ENCODE measurements at regions not wholly inside any gene's neighbourhood (a gene's known extent, or its start where the extent isn't known, plus 50 kb on each side); places are given as distances from the start of the nearest gene placed in this dataset.

DNA sequence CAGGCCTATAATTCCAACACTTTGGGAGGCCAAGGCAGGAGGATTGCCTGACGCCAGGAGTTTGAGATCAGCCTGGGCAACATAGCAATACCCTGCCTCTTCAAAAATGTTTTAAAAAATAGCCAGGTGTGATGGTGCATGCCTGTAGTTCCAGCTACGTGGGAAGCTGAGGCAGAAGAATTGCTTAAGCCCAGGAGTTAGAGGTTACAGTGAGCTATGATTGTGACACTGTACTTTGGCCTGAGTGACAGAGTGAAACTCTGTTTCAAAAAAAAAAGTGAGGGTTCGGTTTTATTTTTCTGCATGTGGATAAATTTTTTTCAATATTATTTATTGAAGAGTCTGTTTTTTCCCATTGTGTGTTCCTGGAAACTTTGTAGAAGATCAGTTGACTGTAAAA lies 208.1 kb downstream of the SLC4A3 start:
- no peak for TF ChIP-seq JUND (IDR thresholded peaks at IDR 0.05; ENCODE audit: low read depth)
- in situ Hi-C loops (cut with HindIII; ENCODE audit: low pct_unique_long_range_greater_than_20kb, low sequenced_read_pairs) = no loop called here
- no peak for DNase-seq (ENCODE audit: low read depth in 1 of 2, low spot score in 1 of 2)

DNA sequence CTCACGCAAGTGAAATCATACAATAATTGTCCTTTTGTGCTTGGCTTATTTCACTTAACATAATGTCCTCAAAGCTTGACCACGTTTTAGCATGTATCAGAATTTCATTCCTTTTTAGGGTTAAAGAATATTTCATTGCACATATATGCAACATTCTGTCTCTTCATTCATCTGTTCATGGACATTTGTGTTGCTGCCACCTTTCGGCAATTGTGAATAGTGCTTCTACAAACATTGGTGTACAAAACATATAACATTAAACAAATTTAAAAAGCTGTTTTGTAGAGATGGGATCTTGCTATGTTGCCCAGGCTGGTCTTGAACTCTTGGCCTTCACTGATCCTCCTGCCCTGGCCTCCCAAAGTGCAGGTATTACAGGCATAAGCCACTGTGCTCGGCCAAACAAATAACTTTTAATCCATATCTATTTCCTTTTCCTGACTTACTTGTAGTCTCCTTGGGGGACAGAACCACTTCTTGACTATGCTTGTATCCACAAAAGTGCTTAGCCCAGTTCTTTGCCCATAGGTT lies 209.3 kb downstream of the SLC4A3 start:
- peak in 1 of 2 experiments; percentile 72 for DNase-seq (ENCODE audit: low read depth in 1 of 2, low spot score in 1 of 2)
- in situ Hi-C loops (cut with HindIII; ENCODE audit: low pct_unique_long_range_greater_than_20kb, low sequenced_read_pairs) = no loop called here
- TF ChIP-seq JUND (IDR thresholded peaks at IDR 0.05; ENCODE audit: low read depth) = no peak

DNA sequence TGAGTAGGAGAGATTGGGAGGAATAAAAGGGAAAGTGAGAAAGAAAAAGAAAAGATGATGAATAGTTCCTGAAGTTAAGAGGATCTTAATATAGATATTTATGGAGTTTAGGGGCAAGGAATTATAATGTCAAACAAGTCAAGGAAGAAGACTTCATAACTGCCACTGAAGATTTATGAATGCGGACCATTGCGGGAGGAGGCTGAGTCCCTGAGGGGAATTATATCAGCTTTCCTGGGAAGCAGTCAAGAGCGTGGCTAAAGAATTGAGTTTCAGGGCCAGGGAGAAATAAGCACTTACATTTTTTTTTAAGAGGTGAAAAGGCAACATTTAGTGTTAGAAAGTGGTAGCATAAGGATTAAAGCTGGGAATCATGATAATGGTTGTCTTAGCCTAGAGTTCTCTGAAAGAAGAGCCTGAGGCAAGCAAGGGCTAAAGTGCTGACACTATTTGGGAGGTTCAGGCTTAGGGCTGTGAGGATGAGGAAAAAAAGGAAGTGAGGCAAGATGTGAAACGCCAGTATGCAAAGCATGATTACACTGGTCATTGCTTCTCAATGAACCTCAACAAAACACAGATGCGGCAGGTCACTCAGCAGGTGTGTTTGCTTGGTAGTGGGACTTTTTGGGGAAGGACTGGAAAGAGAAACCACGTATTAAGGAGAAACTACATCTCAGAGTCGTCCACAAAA lies 217.1 kb downstream of the SLC4A3 start:
- in situ Hi-C loops (cut with HindIII; ENCODE audit: low pct_unique_long_range_greater_than_20kb, low sequenced_read_pairs) = no loop called here
- TF ChIP-seq JUND (IDR thresholded peaks at IDR 0.05; ENCODE audit: low read depth) = no peak
- no peak for DNase-seq (ENCODE audit: low read depth in 1 of 2, low spot score in 1 of 2)

DNA sequence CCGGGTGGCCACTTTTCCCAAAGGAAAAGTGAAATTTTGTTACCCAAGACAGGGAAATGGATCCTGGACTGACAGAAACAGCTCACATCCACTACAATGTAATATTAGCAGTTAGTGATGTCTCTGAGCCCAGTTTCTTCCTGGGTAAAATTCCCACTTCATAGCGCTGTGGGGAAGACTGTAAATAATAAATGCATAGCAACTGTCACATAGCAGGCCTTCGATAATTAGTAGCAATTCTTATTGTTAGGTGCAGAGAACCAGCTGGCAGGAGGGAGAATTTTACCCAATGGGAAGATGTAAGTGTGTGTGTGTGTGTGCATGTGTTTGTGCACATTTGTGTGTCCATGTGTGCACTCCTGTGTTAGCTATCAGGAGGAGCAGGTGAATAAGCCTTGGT lies 221.5 kb downstream of the SLC4A3 start:
- TF ChIP-seq JUND (IDR thresholded peaks at IDR 0.05; ENCODE audit: low read depth) = no peak
- in situ Hi-C loops (cut with HindIII; ENCODE audit: low pct_unique_long_range_greater_than_20kb, low sequenced_read_pairs) = no loop called here
- no peak for DNase-seq (ENCODE audit: low read depth in 1 of 2, low spot score in 1 of 2)

DNA sequence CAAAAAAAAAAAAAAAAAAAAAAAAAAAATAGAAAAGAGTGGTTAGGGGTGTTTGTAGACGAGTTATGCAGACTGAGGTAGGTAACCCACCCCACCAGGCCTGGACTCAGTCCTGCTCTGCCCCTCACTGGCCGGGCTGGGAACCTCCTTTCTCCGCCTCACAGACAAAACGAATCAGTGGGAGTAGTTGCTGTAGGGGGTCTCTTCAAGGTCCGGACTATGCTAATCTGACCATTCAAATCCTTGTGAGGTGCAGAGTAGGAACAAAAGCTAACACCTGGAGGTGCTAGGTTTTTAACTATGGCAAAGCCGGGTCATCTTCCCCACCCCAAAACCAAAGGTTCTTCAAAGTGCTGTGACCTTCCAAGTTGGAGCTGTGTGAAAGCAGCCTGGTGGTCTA lies 223.7 kb downstream of the SLC4A3 start:
- in situ Hi-C loops (cut with HindIII; ENCODE audit: low pct_unique_long_range_greater_than_20kb, low sequenced_read_pairs) = no loop called here
- no peak for DNase-seq (ENCODE audit: low read depth in 1 of 2, low spot score in 1 of 2)
- no peak for TF ChIP-seq JUND (IDR thresholded peaks at IDR 0.05; ENCODE audit: low read depth)

DNA sequence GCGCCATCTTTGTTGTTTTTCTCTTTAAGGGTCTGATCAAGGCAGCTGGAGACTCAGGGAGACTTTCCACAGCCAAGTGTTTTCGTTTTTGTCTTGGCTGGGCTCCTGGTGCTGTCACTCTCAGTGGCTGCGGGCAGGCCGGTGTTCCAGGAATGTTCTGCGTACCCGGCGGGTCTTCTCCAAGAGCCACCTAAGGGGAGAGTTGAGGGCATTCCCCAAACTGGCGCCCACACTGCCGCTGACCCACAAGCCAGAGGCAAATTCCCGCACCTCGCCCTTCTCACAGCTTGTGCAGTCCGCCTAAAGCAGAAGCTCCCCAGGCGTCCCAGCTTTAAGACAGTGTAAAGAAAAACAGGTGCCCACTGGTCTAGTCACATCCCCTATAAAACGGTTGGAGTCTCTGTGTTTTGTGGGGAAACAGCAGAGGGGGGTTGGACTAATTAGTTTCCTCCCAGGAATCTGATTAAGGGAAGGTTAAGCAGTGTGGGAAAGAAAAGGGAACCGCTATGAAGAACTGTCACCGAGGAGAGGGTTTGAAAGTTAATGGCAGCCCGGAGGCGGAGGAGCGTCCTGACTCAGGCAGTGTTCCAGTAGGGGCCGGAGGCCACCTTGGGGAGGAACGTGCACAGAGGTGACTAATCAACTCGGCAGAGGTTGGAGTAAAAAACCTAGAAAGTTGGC lies 224.5 kb downstream of the SLC4A3 start:
- DNase-seq (ENCODE audit: low read depth in 1 of 2, low spot score in 1 of 2) = peak; percentile 16 to 27
- in situ Hi-C loops (cut with HindIII; ENCODE audit: low pct_unique_long_range_greater_than_20kb, low sequenced_read_pairs) = no loop called here
- no peak for TF ChIP-seq JUND (IDR thresholded peaks at IDR 0.05; ENCODE audit: low read depth)

DNA sequence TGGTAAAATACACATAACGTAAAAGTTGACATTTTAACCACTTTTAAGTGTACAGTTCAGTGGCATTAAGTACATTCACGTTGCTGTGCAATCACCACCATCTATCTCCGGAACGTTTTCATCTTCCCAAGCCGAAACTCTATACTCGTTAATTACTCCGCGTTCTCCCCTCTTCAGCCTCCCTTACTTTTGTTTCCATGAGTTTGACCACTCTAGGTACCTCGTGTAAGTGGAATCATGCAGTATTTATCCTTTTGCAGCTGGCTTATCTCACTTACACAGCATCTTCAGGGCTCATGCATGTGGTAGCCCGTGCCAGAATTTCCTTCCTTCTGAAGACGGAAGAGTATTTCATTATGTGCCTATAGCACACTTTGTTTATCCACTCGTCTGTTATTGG lies 225.2 kb downstream of the SLC4A3 start:
- no peak for DNase-seq (ENCODE audit: low read depth in 1 of 2, low spot score in 1 of 2)
- in situ Hi-C loops (cut with HindIII; ENCODE audit: low pct_unique_long_range_greater_than_20kb, low sequenced_read_pairs) = no loop called here
- no peak for TF ChIP-seq JUND (IDR thresholded peaks at IDR 0.05; ENCODE audit: low read depth)

DNA sequence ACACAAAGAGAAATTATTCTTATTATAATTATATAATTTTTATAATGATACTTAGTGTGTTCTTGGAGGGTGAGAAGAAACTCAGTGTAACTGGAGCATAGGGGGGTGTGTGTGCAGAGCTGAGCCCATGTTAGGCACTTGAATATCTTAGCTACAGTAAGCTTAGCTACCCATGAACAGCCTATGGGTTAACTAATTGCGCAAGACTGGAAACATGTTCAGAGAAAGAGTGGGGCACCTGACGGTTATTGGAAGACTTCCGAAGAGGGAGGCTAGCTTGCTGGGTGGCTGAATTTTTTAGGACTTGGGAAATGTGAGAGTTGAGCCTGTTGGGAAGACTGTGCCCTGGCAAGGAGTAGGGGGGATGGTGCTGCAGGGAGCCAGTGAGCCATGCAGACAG lies 229.2 kb downstream of the SLC4A3 start:
- no peak for TF ChIP-seq JUND (IDR thresholded peaks at IDR 0.05; ENCODE audit: low read depth)
- DNase-seq (ENCODE audit: low read depth in 1 of 2, low spot score in 1 of 2) = no peak
- in situ Hi-C loops (cut with HindIII; ENCODE audit: low pct_unique_long_range_greater_than_20kb, low sequenced_read_pairs) = no loop called here

DNA sequence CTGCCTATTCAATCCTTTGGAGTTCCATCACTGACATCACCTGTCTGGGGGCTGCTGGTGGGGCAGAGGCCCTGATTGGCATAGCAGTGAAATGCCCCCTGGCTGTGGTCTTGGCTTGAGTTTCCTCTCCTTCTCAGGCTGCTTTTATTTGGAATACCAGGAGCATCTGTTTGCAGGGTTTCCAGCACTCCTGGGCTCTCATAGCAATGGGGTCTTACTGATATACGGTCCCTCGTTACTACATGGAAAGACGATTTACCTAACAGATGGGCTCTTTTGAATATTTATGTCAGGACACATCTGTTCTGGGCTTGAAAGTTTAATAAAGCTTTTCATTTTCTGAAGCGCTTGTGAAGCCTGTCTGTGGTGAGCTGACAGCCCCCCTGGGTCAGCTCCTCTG lies 230.3 kb downstream of the SLC4A3 start:
- in situ Hi-C loops (cut with HindIII; ENCODE audit: low pct_unique_long_range_greater_than_20kb, low sequenced_read_pairs) = no loop called here
- TF ChIP-seq JUND (IDR thresholded peaks at IDR 0.05; ENCODE audit: low read depth) = no peak
- no peak for DNase-seq (ENCODE audit: low read depth in 1 of 2, low spot score in 1 of 2)

DNA sequence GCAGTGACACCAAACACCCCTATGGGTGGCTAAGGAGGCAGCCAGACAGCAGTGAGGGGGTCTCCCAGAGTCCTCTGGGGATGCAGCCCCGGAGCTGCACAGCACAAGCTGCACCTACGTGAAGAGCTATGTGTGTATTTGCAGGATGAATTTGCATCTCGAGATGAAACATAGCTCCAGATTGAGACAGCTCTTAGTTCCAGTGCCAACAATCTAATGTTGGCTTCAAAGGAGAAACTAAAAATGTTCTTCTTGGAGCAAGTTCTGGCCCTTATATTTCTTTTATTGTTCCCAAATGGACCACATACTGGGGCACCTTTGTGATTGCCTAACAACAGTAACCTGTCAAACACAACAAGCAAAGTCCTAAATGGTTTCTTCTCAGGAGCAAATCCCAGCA lies 233.9 kb downstream of the SLC4A3 start:
- in situ Hi-C loops (cut with HindIII; ENCODE audit: low pct_unique_long_range_greater_than_20kb, low sequenced_read_pairs) = no loop called here
- TF ChIP-seq JUND (IDR thresholded peaks at IDR 0.05; ENCODE audit: low read depth) = no peak
- DNase-seq (ENCODE audit: low read depth in 1 of 2, low spot score in 1 of 2) = no peak

DNA sequence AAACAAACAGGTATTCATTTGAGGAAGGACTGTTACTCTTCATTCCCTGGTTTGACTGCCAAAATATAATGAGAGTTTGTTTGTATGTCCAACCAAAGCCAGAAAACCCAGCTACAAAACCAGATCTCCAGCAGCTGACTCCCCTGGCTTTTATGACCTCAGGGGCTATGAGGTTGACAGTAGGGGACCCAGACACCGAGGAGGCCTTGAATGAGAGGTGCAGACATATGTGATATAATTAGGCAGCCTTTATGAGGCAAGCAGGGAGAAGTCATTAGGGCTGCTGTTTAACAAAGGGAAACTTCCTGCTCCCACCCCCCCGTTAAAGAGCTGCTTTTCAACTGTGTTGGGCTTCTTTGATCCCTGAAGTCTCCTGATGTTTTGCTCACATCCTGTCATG lies 236.7 kb downstream of the SLC4A3 start:
- in situ Hi-C loops (cut with HindIII; ENCODE audit: low pct_unique_long_range_greater_than_20kb, low sequenced_read_pairs) = no loop called here
- no peak for TF ChIP-seq JUND (IDR thresholded peaks at IDR 0.05; ENCODE audit: low read depth)
- DNase-seq (ENCODE audit: low read depth in 1 of 2, low spot score in 1 of 2) = no peak

DNA sequence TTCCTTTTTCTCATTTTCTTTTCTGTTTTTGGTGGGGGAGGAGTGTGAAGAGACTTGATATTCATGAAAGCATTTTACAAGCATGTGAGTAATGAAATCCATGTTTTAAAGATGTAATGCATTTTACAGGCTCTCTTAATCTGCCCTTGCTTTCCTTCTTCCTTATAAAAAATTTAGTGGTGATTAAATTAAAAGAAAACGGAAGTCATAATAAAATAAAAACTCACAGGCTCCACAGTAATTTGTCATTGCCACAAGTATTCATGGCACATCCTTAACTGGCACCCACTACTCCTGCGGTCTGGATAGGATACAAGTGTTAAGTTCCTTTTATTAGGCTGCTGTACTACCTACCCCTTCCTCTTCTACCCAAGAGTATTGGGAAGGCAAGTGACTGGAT lies 241.2 kb downstream of the SLC4A3 start:
- no peak for DNase-seq (ENCODE audit: low read depth in 1 of 2, low spot score in 1 of 2)
- in situ Hi-C loops (cut with HindIII; ENCODE audit: low pct_unique_long_range_greater_than_20kb, low sequenced_read_pairs) = no loop called here
- TF ChIP-seq JUND (IDR thresholded peaks at IDR 0.05; ENCODE audit: low read depth) = no peak

DNA sequence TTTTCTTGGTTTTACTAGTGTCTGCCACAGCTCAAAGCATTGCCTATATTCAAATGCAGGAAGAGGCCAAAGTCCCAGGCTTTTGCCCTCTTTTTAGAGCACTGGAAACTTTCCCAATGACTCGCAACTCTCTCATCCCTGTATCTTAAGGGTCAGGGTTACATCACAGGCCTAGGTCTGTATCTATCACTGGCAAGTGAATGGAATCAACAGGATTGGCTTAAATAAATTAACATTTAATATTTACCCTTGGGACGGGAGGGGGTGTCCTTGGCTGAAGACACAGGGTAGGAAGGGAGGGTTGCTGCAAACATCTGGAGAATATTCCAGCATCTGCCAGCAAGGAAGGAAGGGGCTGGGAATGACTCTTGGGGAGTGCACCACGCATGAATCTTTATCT lies 242.6 kb downstream of the SLC4A3 start:
- in situ Hi-C loops (cut with HindIII; ENCODE audit: low pct_unique_long_range_greater_than_20kb, low sequenced_read_pairs) = no loop called here
- DNase-seq (ENCODE audit: low read depth in 1 of 2, low spot score in 1 of 2) = no peak
- TF ChIP-seq JUND (IDR thresholded peaks at IDR 0.05; ENCODE audit: low read depth) = no peak

Data from T47D (cell line).